ENCODE measurements at regions not wholly inside any gene's neighbourhood (a gene's known extent, or its start where the extent isn't known, plus 50 kb on each side); places are given as distances from the start of the nearest gene placed in this dataset.

DNA sequence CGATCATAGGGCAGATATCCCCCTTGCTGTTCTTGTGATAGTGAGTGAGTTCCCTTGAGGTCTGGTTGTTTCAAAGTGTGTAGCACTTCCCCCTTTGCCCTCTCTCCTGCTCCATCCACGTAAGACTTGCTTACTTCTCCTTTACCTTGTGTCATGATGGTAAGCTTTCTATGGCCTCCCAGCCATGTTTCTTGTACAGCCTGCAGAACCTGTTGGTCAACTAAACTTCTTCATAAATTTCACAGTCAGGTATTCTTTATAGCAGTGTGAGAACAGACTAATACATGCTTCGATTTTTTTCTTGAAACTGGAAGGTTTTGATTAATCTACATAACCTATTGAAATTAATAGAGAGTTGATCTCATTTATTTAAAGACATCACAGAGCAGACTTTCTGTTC lies 302.5 kb upstream of the PBX1 start:
- TF ChIP-seq, protein P1, sequence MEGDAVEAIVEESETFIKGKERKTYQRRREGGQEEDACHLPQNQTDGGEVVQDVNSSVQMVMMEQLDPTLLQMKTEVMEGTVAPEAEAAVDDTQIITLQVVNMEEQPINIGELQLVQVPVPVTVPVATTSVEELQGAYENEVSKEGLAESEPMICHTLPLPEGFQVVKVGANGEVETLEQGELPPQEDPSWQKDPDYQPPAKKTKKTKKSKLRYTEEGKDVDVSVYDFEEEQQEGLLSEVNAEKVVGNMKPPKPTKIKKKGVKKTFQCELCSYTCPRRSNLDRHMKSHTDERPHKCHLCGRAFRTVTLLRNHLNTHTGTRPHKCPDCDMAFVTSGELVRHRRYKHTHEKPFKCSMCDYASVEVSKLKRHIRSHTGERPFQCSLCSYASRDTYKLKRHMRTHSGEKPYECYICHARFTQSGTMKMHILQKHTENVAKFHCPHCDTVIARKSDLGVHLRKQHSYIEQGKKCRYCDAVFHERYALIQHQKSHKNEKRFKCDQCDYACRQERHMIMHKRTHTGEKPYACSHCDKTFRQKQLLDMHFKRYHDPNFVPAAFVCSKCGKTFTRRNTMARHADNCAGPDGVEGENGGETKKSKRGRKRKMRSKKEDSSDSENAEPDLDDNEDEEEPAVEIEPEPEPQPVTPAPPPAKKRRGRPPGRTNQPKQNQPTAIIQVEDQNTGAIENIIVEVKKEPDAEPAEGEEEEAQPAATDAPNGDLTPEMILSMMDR (IDR thresholded peaks at IDR 0.05): no peak
- TF ChIP-seq POLR2A (IDR thresholded peaks at IDR 0.05) (no peak), POLR2AphosphoS5 (IDR thresholded peaks at IDR 0.05; ENCODE audit: insufficient read depth in 1 of 2, low read depth in 1 of 2) (no peak)
